ENCODE measurements at regions not wholly inside any gene's neighbourhood (a gene's known extent, or its start where the extent isn't known, plus 50 kb on each side); places are given as distances from the start of the nearest gene placed in this dataset.
"Not testable (repeated sequence)": the region's sequence is repeated elsewhere in the genome, so short reads cannot be mapped to it uniquely, and the experiment has no call there.

DNA sequence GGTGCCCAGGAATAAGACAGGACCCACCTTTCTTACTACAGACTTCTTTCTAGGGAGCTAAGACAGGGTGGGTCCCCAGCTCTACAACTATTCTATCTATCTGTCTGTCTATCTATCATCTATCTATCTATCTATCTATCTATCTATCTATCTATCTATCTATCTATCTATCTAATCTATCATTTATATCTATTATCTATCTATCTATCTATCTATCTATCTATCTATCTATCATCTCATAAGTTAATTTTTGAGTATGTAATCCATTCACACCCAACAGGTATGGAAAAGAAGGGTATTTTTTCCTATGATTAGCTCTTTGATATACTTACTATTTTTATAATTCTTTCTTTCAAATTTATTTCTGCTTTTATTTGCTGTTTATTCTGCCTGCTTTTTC, 55.9 kb downstream of the BAMBI start:
- intact Hi-C loops (cut with micrococcal nuclease) = no loop called here

DNA sequence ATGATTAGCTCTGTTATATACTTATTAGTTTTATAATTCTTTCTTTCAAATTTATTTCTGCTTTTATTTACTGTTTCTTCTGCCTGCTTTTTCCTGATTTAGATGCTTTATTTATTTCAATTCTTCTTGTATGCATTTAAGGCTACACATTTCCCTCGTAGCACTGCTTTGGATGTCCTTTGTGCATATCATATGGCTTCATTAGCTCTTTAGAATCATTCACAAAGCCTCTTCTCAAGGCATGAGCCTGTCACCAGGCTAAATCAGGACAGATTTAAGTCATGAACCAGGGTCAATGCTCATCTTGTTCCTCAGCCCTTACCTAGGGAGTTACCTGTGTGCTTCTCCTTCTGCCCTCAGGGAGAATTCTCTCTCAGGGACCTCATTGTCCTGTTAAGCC, 56.3 kb downstream of the BAMBI start:
- intact Hi-C loops (cut with micrococcal nuclease) = no loop called here

DNA sequence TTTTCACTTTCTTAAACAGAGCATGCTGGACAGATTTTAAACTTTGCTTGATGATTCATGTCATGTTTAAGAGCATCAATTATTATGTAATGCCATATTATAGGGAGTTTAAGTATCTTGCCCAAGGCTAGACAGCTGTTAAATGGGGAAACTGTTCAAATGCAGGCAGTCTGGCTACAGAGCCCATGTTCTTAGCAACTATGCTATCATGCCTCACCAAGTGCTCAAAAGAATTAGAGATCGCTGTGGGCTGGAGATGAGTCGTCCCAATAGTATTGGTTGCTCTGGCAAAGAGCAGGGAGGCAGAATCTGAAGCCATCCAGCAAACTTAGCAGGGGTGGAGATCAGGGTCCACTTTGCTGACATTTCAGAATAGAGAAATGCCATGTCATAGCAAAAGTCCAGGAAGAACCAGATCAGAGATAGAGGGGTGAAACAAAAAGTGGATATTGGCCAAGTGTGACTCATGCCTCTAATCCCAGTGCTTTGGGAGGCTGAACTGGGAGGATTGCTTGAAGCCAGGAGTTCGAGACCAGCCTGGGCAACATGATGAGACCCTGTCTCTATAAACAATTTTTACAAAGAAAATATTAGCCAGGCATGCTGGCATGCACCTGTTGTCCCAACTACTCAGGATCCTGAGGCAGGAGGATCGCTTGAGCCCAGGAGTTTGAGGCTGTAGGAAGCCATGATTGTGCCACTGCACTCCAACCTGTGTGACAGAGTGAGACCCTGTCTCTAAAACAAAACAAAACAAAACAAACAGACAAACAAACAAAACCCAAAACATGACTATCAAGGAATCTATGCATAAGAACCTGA, 57.8 kb downstream of the BAMBI start:
- intact Hi-C loops (cut with micrococcal nuclease) = no loop called here

DNA sequence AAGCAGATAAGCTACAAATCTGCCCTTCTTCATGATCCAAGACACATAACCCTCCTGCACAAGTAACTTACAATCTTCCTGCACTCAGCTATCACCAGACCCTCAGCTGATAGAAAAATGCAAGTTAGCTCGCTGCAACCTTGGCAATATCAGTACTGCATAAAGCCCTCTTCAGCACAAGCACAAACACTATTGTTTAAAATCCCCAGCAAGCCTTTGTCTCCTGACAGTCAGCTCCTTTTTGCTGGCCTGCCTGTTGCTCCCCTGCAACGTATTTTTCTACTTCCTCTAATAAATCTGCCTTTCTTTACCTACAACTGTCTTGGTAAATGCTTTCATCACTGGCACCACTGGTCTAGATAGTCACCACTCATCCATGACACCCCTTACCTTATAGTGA, 59.8 kb downstream of the BAMBI start:
- intact Hi-C loops (cut with micrococcal nuclease) = no loop called here

DNA sequence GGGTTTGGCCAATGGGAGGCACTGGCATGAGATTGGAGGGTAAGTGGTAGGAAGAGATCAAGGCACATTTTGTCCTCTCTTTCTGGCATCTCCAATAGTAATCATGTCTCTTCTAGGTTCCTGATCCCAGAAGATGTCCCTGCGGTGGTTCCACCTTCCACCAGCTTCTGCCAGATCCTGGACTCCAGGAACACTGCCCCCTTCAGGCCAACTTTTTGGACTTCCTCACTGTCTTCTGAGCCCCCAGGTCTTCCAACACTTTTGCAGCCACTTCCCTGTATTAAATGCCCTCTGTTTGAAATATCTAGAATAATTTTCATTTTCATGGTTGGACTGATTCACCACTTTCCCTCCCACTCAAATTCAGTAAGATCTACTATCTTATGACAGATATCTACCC, 60.9 kb downstream of the BAMBI start:
- intact Hi-C loops (cut with micrococcal nuclease) = no loop called here

DNA sequence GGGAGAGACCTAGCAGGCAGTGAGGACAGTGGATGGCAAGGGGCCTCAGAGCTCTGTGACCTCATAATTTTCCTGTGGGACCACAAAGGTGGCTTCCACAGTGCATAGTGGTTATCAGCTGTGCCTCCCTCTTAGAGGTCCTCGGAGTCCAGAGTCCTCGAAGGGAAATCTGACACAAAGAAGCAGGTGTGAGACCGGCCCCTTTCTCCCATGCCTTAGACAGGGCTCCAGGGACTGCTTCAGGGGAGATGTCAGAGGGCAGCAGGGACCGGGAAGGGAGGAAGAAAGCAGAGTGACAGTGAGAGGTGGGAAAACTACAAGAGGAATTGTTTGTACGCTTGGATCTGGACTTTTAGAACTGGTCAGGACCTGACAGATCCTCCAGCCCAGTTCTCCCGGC, 66.3 kb downstream of the BAMBI start:
- intact Hi-C loops (cut with micrococcal nuclease) = no loop called here

DNA sequence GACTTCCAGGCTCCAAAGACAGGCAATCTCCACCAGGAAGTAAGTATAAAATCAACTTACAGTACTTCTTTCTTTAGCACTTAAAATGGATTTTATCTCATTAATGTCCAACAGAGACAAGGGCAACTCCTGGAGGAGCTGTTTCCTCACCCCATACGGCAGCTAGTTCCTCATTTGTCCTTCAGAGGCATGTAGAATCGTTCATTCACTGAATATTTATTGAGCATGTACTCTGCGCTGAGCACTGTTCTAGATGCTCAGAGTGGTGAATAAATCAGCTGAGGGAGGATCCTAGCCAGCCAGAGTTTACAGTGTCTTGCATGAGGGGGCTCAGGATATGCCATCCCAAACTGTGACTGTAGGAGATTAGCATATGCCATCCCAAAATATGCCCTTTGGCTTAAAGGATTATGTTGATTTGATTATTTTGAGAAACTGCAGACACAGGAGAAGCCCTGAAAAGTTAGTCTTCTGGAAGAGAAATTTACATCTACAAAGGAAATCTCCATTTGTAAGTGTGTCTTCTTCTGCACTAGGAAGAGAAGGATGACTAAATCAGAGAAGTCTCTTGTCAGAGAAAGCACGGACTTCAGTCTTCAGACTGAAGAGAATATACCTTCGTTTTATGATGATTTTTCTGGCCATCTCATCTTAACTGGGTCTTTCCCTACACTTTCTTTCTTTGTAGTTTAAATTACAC, 66.9 kb downstream of the BAMBI start:
- intact Hi-C loops (cut with micrococcal nuclease) = no loop called here

DNA sequence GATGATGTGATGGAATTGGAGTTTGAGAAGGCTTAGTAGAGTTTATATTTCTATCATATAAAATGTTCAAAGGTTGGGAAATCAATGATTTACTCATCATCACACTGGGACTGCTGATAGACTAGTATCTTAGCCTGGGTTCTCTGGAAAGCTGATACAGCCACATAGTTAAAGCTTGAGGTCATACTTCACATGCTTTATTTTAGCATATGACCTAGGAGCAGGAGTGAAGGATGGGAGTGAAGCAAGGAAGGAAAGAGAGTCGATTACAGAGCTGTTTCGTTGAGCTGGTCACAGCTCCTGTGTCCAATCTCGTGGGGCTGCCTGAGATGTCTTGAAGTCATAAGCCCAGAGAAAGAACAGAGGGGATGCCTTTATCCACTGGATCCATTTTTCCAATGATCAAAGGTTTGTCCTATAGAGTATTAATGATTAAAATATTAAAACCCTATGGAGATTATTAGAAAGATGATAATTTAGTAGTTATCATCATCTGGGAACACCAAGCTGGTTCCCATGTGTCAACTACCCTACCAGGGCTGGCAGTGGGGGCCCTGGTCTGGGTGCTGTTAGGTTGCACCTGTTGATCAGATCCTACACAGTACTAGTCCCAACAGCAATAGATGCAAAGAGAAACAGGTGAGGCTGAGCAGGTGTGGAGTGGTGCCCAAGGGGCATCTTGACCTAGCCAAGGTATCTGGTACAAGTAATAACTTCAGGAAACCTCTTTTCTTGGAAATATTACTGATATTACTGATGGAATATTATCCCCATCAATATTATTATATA, 77.8 kb downstream of the BAMBI start:
- intact Hi-C loops (cut with micrococcal nuclease) = no loop called here

DNA sequence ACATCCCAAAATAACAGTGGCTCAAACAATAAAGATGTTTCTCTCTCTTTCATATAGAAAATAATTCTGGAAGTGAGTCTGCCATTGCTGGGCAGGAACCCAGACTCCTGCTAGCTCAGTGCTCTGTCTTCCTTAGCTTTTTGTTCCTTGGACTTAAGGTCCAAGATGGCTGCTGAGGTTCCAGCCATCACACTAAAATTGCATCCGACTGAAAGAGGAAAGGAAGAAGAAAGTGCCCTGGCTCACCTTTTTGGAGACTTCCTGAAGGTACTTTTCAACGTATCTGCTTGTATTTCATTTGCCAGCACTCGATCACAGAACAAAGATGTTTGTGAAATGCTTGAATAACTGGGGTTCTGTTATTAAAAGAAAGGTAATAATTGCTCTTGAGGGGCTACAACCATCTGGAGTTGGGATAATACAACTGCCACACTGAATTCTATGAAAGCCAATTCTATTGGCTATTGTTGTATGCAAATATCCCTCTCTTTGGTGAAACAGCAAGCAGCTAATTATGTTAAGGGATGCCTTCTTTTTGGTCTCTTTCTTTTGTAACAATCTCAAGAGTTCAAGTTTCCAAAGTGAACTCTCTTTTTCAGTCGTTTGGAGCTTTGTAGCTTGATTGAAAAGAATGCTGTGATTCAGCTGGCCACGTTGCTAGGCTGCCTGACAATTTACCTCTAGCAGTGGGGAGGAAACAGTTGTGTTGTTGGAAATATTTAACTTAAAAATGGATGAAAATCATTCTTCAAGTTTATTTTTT, 83.9 kb downstream of the BAMBI start:
- intact Hi-C loops (cut with micrococcal nuclease) = no loop called here

DNA sequence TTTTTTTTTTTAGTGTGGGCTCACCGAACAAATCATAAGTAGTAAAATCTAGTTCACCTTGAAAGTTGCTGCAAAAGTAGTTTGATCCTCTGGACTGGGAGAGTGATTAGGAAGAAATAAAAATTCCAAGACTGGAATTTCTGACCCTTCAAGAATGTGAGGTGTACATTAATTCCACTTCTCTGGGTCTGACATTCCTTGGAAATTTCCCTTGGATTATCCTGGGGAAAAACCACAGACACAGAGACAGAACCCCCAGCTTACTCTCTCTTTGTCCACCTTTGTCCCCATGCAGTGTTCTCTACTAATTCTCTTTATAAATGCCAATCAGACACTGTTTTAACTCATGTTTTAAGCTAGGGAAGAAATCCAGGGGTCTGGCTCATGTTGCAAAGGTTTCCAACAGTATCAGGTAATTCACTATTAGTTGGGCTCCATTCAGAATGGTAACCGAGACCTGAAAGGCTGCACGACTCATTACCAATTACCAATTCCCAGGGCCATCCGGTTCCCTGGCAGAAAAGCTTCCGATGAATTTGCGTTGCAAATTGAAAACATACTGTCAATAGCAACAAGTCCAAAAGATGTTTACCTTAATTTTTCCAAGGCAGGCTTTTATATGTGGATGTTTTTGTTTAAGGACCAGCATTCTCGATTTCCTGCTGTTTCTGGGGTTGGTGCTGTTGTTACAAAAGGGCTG, 86.3 kb downstream of the BAMBI start:
- intact Hi-C loops (cut with micrococcal nuclease) = no loop called here

DNA sequence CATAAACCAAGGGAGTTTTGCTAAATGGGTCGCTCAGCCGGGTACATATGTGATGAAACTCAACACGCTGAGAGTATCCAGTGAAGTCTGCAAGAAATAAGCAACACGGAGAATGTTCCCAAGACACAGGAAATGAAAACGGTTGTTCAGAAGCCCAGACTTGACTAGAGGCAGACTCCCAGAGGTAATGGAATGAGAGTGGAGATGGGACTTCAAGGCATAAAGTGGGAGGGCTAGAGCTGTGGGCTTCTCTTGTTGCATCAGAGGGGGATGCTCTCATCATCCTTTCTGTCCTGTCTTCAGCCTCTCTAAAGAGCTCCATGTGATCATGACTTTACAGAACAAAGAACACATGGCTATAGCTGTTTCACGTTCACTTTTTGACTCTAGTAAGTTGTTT, 88.3 kb downstream of the BAMBI start:
- intact Hi-C loops (cut with micrococcal nuclease) = no loop called here

DNA sequence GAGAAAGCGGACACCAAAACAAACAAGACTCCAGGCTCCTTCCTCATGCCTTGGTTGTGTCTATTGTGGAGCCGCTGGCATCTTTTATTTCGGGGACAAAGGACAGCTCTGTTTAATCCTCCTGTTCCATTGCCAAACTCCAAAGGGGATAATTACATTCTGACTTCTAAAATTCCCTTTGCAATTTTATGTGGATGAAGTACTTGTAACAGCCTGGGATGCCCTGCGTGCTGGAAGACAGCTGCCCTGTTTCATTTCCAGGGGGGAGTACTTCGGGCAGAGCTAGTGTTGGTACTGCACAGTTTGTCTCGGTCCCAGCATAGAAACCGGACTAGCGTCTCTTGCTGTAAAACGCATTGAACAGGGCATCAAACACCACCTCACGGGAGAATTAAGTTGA, 90.9 kb downstream of the BAMBI start:
- intact Hi-C loops (cut with micrococcal nuclease) = no loop called here

DNA sequence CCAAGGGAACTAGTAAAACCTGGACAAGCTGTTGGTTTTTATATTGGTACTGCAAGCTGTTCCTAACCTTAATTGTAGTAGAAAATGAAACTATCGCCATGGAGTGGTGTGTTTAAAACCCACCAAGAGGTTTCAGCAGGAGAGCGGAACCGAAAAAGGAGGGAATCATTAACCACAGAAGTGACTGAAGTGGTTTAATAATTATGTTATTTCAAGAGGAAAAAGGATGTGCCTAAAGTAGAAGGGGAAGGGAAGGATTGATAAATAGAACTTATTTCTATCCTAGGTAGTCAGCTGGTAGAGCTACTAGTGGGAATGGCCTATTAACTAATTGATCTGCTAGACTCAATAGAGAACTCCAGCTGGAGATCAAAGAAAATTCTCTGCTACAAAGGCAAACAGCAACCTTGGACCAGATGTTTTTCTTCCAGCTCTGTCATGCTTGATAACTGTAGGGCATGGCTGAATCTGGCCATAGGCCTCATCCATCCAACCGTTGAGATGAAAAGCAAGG, 91.8 kb downstream of the BAMBI start:
- intact Hi-C loops (cut with micrococcal nuclease) = no loop called here

DNA sequence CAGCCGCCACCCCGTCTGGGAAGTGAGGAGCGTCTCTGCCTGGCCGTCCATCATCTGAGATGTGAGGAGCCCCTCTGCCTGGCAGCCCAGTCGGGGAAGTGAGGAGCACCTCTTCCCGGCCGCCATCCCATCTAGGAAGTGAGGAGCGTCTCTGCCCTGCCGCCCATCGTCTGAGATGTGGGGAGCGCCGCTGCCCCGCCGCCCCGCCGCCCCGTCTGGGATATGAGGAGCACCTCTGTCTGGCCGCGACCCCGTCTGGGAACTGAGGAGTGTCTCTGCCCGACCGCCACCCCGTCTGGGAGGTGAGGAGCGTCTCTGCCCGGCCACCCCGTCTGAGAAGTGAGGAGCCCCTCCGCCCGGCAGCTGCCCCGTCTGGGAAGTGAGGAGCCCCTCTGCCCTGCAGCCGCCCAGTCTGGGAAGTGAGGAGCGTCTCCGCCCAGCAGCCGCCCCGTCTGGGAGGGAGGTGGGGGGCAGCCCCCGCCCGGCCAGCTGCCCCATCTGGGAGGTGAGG, 94.3 kb downstream of the BAMBI start:
- intact Hi-C loops (cut with micrococcal nuclease) = not testable (repeated sequence)

DNA sequence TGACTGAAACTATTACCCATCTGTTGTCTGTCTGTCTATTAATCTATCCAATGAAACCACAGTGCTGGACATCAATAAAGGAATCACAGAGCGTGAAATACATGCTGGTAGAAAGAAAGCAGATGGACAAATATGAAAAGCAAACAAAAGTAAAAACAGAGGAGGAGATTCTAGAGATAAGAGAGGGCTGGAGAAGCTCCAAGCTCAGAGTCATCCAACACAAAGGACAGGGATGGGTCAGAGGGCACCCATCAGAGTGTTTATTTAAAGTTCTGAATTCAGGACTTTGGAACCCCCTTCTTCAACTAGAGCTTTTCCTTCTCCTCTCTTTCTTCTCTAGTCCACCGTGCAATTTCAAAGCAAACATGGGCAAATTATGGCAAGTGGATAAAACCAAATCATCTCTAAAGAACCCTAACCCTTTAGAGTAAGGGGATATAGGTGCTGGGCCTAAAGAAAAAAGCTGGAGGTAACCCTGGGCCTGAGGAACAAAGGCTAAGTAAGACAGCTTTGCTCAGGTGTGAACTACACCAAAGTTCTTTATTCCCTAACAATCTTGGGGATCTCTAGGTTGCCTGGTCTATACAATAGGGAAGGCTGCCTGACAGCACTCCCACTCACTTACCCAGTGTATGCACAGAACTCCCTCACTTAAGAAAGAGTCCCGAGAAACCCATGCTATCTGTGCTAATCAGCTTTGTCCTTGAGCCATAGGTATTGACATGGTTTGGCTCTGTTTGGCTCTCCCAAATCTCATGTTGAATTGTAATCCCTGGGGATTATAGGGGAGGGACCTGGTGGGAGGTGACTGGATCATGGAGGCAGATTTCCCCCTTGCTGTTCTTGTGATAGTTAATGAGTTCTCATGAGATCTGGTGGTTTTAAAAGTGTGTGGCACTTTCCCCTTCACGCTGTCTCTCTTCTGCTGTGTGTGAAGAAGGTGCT, 97.0 kb downstream of the BAMBI start:
- intact Hi-C loops (cut with micrococcal nuclease) = no loop called here

DNA sequence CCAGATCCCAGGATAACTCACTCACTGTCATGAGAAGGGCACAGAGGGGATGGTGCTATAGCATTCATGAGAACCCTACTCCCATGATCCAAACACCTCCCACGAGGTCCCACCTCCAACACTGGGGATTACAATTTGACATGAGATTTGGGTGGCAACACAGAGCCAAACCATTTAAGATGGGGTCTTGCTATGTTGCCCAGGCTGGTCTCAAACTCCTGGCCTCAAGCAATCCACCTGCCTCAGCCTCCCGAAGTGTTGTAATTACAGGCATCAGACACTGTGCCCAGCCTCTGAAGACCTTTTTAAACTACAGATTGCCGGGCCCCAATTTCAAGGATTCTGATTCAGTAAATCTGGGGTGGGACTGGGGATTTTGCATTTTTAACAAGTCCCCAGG, 98.5 kb downstream of the BAMBI start:
- intact Hi-C loops (cut with micrococcal nuclease) = no loop called here

DNA sequence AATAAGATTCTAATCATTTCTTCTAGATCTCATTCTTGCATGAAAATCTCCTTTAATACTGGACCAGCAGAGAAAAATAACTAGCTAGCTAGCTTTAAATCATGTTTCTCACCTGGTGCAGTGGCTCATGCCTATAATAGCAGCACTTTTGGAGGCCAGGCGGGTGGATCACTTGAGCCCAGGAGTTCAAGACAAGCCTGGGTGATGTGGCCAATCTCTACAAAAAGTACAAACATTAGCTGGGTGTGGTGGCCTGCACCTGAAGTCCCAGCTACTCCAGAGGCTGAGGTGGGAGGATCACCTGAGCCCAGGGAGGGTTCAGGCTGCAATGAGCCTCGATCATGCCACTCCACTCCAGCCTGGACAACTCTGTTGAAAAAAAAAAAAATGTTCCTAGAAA, 99.2 kb downstream of the BAMBI start:
- intact Hi-C loops (cut with micrococcal nuclease) = no loop called here

DNA sequence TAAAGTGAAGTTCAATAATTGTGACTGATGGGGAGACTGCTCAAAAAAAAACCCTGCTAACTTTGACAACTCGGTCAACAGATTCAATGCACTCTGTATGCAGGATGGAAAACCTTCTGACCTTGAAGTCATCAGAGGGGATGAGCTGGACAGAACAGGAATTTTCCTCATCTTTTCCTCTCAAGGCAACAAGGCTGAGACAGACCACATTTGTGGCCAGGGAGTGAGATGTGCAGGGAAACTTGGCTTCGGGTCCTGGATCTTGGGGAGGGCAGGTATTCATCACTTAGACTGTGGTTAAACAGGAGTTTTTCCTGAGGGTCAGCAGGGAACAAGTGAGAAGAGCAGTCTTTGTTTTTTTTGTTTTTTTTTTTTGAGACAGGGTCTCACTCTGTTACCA, 100.6 kb downstream of the BAMBI start:
- intact Hi-C loops (cut with micrococcal nuclease) = no loop called here

DNA sequence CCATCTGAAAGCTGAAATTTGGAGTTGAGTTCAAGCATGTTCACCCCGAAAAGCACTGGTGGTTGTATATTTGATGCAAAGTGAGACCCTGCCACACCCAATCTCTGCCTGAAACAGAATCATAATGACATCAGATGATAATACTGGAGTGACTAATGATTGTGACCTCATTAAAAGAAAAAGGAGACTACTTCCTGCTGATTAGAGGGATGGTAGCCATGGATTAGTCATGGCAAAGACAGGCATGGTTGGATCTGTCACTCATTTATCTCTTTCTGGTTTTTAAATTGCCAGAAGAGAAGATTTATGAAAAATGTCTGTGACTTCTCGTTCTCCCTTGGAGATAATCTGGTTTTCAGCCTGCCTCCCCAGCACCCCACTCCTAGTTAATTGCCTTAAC, 101.2 kb downstream of the BAMBI start:
- intact Hi-C loops (cut with micrococcal nuclease) = no loop called here
